Immature natural killer cell (primary cell): ENCODE measurements at regions not wholly inside any gene's neighbourhood (a gene's known extent, or its start where the extent isn't known, plus 50 kb on each side); places are given as distances from the start of the nearest gene placed in this dataset.

Experiments
- DNase-seq, 3 donors: peaks; one replicate each; pipeline ENCODE4 v3.0.0; 2022; ENCODE audit warnings: mixed read lengths in 1 of 3
- H3K27ac Mint-ChIP-seq, 6 donors: one replicate each; pipeline ENCODE4 v1.8.0; 2020; ENCODE audit warnings: mixed read lengths in 6 of 6, mild to moderate bottlenecking in 5 of 6, inconsistent platforms in 4 of 6, moderate library complexity in 3 of 6
- H3K27me3 Mint-ChIP-seq, 3 donors: one replicate each; pipeline ENCODE4 v1.8.0; 2020 to 2021; ENCODE audit warnings: low read depth in 3 of 3, mild to moderate bottlenecking in 3 of 3, mixed read lengths in 3 of 3, moderate library complexity in 3 of 3, inconsistent platforms in 1 of 3
- H3K36me3 Mint-ChIP-seq, 3 donors: one replicate each; pipeline ENCODE4 v1.8.0; 2020; ENCODE audit warnings: mixed read lengths in 3 of 3, inconsistent platforms in 2 of 3, mild to moderate bottlenecking in 2 of 3
- H3K4me1 Mint-ChIP-seq, 2 donors: one replicate each; pipeline ENCODE4 v1.8.0; 2020; ENCODE audit warnings: inconsistent platforms in 2 of 2, mild to moderate bottlenecking in 2 of 2, mixed read lengths in 2 of 2, moderate library complexity in 1 of 2
- H3K4me3 Mint-ChIP-seq, 5 donors: one replicate each; pipeline ENCODE4 v1.8.0; 2020; ENCODE audit warnings: mild to moderate bottlenecking in 5 of 5, mixed read lengths in 5 of 5, inconsistent platforms in 3 of 5, moderate library complexity in 3 of 5
- H3K9me3 Mint-ChIP-seq, 6 donors: one replicate each; pipeline ENCODE4 v1.8.0; 2020; ENCODE audit warnings: mild to moderate bottlenecking in 6 of 6, mixed read lengths in 6 of 6, inconsistent platforms in 4 of 6, moderate library complexity in 3 of 6

GRCh38 chr2:7927691-7928090 lies 754.2 kb upstream of the ID2 start:
- H3K36me3 Mint-ChIP-seq: peaks cover 0 to 10% (median 5%) of the 10 kb centered on the region in 3 donors
- no peak overlapping the region for H3K4me3 Mint-ChIP-seq
- no peaks in the 10 kb centered on the region for H3K4me1 Mint-ChIP-seq
- no peak for DNase-seq
- H3K9me3 Mint-ChIP-seq: peaks cover 0 to 5% (median 2%) of the 10 kb centered on the region in 6 donors
- peaks cover 0 to 4% (median 0%) of the 10 kb centered on the region in 3 donors for H3K27me3 Mint-ChIP-seq
- H3K27ac Mint-ChIP-seq: no peak overlapping the region

- H3K4me3 Mint-ChIP-seq: no peak overlapping the region
- no peak overlapping the region for H3K27ac Mint-ChIP-seq
- DNase-seq: no peak
- peaks cover 0 to 4% (median 0%) of the 10 kb centered on the region in 3 donors for H3K27me3 Mint-ChIP-seq
- peaks cover 0 to 10% (median 0%) of the 10 kb centered on the region in 3 donors for H3K36me3 Mint-ChIP-seq
- H3K9me3 Mint-ChIP-seq: no peaks in the 10 kb centered on the region
- no peaks in the 10 kb centered on the region for H3K4me1 Mint-ChIP-seq
These were observed 752.6 kb upstream of the ID2 start for GRCh38 chr2:7929281-7929680.

DNA sequence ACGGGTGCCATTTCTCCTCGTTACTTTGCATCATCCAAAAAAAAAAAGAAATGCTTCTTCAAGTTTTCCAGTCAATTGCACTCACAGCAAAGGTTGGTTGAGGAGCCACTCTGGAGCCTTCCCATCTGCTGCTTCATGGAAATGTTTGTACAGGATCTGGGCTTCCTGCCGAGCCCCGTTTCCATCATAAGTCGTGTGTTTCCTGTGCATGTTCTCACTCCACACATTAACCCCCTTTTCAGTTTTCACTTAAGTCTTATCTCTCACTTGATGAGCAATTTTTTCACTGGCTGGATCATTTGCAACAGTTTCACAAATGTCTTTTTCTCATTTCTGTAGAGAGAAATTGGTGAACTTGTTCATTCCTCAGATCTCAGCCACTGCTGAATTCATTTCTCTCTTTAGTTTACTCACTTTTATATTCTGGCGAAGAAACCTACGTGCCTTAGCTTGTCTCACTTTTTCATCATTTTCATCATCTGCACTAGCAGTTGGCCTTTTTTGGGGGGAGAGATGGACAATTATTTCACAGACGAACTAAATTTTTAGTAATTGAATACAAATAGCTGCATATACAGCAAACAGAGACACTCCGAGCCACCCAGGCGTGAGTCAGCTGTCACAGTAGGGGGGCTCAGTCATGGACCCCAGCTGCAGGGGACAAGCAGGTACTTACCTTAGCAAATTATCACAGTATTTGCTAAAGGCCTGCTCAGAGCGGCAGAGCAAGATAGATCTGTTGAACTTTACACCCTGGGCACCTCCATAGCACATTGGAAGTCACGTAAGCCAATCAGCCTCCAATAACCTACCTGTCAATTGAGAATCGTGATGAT lies 750.8 kb upstream of the ID2 start:
- no peak overlapping the region for H3K27ac Mint-ChIP-seq
- peaks cover 0 to 4% (median 0%) of the 10 kb centered on the region in 3 donors for H3K27me3 Mint-ChIP-seq
- H3K9me3 Mint-ChIP-seq: no peaks in the 10 kb centered on the region
- no peak overlapping the region for H3K4me3 Mint-ChIP-seq
- H3K4me1 Mint-ChIP-seq: no peaks in the 10 kb centered on the region
- no peak for DNase-seq
- H3K36me3 Mint-ChIP-seq: peaks cover 0 to 15% (median 4%) of the 10 kb centered on the region in 3 donors

- H3K4me3 Mint-ChIP-seq: no peak overlapping the region
- no peaks in the 10 kb centered on the region for H3K4me1 Mint-ChIP-seq
- no peaks in the 10 kb centered on the region for H3K9me3 Mint-ChIP-seq
- no peak overlapping the region for H3K27ac Mint-ChIP-seq
- peaks cover 0 to 15% (median 4%) of the 10 kb centered on the region in 3 donors for H3K36me3 Mint-ChIP-seq
- DNase-seq: no peak
- H3K27me3 Mint-ChIP-seq: peaks cover 0 to 4% (median 0%) of the 10 kb centered on the region in 3 donors
These were observed 750.0 kb upstream of the ID2 start for GRCh38 chr2:7931808-7932207.

DNA sequence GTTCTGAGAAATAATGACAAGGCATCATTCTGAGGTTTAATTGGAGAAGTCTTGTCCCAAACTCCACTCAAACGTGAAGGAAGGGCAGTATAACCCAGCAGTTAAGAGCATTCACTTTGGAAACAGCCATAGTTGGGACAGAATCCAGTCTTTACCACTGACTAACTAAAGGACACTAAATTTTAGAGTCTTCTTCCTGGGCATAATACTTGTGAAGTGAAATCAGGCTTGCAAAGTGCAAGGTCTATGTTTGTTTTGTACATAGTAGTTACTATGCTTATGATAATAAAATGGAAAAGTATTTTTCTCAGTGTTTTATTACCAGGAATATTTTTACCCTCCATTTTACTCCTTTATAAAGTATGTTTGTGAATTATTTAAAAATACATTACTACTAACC lies 748.2 kb upstream of the ID2 start:
- H3K27ac Mint-ChIP-seq: no peak overlapping the region
- H3K27me3 Mint-ChIP-seq: peaks cover 0 to 2% (median under 1%) of the 10 kb centered on the region in 3 donors
- no peaks in the 10 kb centered on the region for H3K4me1 Mint-ChIP-seq
- no peak for DNase-seq
- peaks cover 0 to 19% (median 4%) of the 10 kb centered on the region in 3 donors for H3K36me3 Mint-ChIP-seq
- no peaks in the 10 kb centered on the region for H3K9me3 Mint-ChIP-seq
- no peak overlapping the region for H3K4me3 Mint-ChIP-seq

GRCh38 chr2:7934476-7934875 lies 747.4 kb upstream of the ID2 start:
- Mint-ChIP-seq H3K27me3 (peaks cover 0 to 2% (median 0%) of the 10 kb centered on the region in 3 donors), H3K4me3 (no peak overlapping the region), H3K36me3 (peaks cover 0 to 19% (median 4%) of the 10 kb centered on the region in 3 donors), H3K9me3 (no peaks in the 10 kb centered on the region), H3K4me1 (no peaks in the 10 kb centered on the region), H3K27ac (no peak overlapping the region)
- DNase-seq: no peak

DNA sequence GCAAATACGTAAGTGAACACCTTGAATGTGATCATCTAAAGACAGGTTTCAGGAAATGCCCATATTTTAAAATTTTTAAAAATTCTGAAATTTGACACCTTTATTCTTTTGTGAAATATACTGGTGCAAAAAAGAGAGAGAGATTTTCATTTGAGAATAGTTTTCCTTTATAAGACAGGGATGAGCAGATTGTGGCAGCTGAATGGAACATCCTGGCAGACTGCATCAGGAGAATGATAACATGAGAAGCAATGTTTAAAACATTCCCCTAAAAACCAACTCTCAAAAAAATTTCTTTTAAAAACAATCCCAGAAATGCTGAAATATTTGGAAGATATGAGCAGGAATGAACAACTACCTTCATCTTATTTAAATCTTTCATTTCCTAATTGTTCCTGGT lies 744.8 kb upstream of the ID2 start:
- peaks cover 0 to 14% (median 7%) of the 10 kb centered on the region in 3 donors for H3K36me3 Mint-ChIP-seq
- no peaks in the 10 kb centered on the region for H3K9me3 Mint-ChIP-seq
- no peaks in the 10 kb centered on the region for H3K4me1 Mint-ChIP-seq
- no peak overlapping the region for H3K27ac Mint-ChIP-seq
- peaks cover 0 to 2% (median 0%) of the 10 kb centered on the region in 3 donors for H3K27me3 Mint-ChIP-seq
- DNase-seq: no peak
- H3K4me3 Mint-ChIP-seq: no peak overlapping the region

GRCh38 chr2:7940723-7941122 lies 741.1 kb upstream of the ID2 start:
- peaks cover 0 to 8% (median 7%) of the 10 kb centered on the region in 3 donors for H3K36me3 Mint-ChIP-seq
- no peak overlapping the region for H3K4me3 Mint-ChIP-seq
- no peaks in the 10 kb centered on the region for H3K4me1 Mint-ChIP-seq
- H3K27me3 Mint-ChIP-seq: peaks cover 1 to 2% (median 2%) of the 10 kb centered on the region in 3 donors
- no peak for DNase-seq
- H3K9me3 Mint-ChIP-seq: no peaks in the 10 kb centered on the region
- no peak overlapping the region for H3K27ac Mint-ChIP-seq

DNA sequence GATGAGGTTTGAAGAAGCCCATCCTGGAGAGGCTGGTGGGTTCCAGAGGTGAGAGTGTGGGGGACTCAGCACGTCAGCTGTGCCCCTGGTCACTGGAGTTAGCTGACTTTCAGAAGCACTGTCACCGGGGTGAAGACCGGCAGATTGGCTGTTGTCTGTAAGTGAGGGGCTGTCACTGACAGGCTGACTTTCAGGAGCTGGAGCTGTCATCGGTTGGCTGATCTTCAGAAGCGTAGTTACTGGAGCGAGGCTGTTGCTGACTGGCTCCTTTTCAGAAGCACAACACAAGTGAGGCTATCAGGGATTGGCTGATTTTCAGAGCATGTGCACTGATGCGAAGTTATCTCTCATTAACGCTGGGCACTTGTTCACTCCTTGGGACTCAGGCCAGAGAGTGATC lies 738.4 kb upstream of the ID2 start:
- H3K27me3 Mint-ChIP-seq: peaks cover 0 to 8% (median 2%) of the 10 kb centered on the region in 3 donors
- H3K4me3 Mint-ChIP-seq: no peak overlapping the region
- H3K4me1 Mint-ChIP-seq: no peaks in the 10 kb centered on the region
- H3K36me3 Mint-ChIP-seq: peaks cover 0 to 7% (median 5%) of the 10 kb centered on the region in 3 donors
- no peak overlapping the region for H3K27ac Mint-ChIP-seq
- DNase-seq: no peak
- no peaks in the 10 kb centered on the region for H3K9me3 Mint-ChIP-seq

DNA sequence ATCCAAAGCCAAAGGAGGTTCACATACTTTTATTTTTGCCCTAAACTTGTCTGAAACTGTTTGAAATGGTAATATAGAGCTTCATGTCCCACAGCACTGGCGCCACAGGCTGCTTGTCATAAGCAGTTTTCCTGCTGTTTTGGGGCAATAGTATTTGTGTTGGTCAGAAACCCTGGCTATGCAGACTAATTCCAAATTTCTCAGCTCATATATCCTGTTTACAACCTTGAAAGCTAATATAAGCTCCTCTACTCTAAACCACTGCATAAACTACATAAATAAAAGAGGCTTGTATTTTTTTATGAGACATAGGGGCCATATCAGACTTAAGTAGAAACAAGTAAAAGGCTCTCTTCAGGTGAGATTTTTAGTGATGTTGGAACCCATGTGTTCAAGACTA lies 736.8 kb upstream of the ID2 start:
- Mint-ChIP-seq H3K36me3 (peaks cover 0 to 7% (median 5%) of the 10 kb centered on the region in 3 donors), H3K27me3 (peaks cover 0 to 8% (median 4%) of the 10 kb centered on the region in 3 donors), H3K4me1 (no peaks in the 10 kb centered on the region), H3K27ac (no peak overlapping the region), H3K4me3 (no peak overlapping the region), H3K9me3 (no peaks in the 10 kb centered on the region)
- no peak for DNase-seq

DNA sequence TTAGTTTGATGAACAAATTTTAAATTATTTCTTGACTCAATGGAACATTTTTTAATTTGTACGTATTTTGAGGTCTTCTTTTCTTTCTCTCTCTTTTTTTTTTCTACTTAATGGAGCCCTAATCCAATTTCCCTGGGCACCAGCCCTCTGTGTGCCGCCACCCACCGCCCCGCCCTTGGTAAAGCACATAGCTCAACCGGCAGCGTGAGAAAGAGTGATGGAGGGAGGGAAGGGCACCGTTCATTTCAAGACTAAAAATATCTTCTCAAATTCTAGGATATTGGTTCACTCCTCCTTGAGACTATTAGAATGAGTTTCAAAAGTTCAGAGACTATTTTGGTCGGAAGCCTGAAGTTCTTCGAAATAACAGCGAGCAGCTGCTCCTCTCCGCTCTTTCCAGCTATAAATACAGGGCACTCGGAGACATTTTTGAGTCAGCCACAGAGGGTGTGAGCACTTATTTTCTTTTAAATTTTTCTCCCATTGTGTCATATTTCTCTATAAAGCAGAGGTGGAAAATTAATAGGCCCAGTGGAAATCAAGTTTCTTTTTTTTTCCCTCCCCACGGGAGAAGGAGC lies 731.7 kb upstream of the ID2 start:
- H3K9me3 Mint-ChIP-seq: no peaks in the 10 kb centered on the region
- H3K27me3 Mint-ChIP-seq: peaks cover 0 to 9% (median 4%) of the 10 kb centered on the region in 3 donors
- DNase-seq: no peak
- H3K4me3 Mint-ChIP-seq: no peak overlapping the region
- peaks cover 0 to 8% (median 0%) of the 10 kb centered on the region in 3 donors for H3K36me3 Mint-ChIP-seq
- H3K4me1 Mint-ChIP-seq: no peaks in the 10 kb centered on the region
- H3K27ac Mint-ChIP-seq: no peak overlapping the region

- DNase-seq: no peak
- H3K36me3 Mint-ChIP-seq: peaks cover 0 to 3% (median 0%) of the 10 kb centered on the region in 3 donors
- H3K27me3 Mint-ChIP-seq: peaks cover 0 to 6% (median 3%) of the 10 kb centered on the region in 3 donors
- no peak overlapping the region for H3K27ac Mint-ChIP-seq
- H3K4me1 Mint-ChIP-seq: no peaks in the 10 kb centered on the region
- H3K4me3 Mint-ChIP-seq: no peak overlapping the region
- no peaks in the 10 kb centered on the region for H3K9me3 Mint-ChIP-seq
These were observed 730.9 kb upstream of the ID2 start for GRCh38 chr2:7951001-7951400.

DNA sequence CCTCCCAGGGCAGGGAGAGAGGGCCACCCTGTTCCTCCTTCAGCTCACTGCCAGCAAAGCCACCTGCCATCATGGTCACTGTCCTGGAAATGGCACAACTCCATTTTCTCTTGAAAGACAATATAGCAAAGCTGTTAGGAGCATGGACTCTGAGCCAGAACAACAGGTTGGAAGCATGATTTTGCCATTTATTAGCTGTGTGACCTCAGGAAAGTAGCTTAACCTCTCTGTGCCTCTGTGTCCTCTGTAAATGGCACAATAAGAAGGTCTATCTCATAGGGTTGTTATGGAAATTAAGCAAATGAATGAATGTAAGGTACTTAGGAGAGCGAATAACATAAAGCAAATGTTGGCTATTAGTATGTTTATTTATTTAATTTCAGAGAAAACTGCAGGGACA lies 730.4 kb upstream of the ID2 start:
- Mint-ChIP-seq H3K4me1 (no peaks in the 10 kb centered on the region), H3K27me3 (peaks cover 0 to 6% (median 3%) of the 10 kb centered on the region in 3 donors), H3K9me3 (no peaks in the 10 kb centered on the region), H3K4me3 (no peak overlapping the region), H3K27ac (no peak overlapping the region), H3K36me3 (peaks cover 0 to 3% (median 0%) of the 10 kb centered on the region in 3 donors)
- no peak for DNase-seq

GRCh38 chr2:7952046-7952745 lies 729.7 kb upstream of the ID2 start:
- H3K27me3 Mint-ChIP-seq: peaks cover 0 to 6% (median 3%) of the 10 kb centered on the region in 3 donors

More at GRCh38 chr2:7952046-7952745, 729.7 kb upstream of the ID2 start:
- no peak for DNase-seq
- Mint-ChIP-seq H3K4me3 (no peak overlapping the region), H3K36me3 (peaks cover 0 to 7% (median 0%) of the 10 kb centered on the region in 3 donors), H3K9me3 (no peaks in the 10 kb centered on the region), H3K27ac (no peak overlapping the region), H3K4me1 (no peaks in the 10 kb centered on the region)
